ENCODE measurements at regions not wholly inside any gene's neighbourhood (a gene's known extent, or its start where the extent isn't known, plus 50 kb on each side); places are given as distances from the start of the nearest gene placed in this dataset.

DNA sequence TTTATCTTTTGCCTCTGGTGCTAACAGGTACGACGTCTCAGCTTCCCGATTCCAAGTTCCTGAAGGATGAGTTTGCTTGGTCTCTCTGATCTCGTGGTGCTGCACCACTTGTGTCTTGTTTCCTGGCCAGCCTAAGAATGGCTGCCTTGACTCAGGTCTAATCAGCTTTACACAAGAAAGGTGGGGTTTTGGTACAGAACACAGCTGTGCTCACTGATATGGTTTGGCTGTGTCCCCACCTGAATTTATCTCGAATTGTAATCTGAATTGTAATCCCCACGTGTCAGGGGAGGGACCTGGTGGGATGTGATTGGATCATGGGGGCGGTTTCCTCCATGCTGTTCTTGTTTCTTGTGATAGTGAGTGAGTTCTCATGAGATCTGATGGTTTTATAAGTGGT, 305.3 kb upstream of the NOCT start:
- no peak overlapping the region for H4K8ac ChIP-seq (ENCODE audit: low read depth in 2 of 2, low read length in 2 of 2)
- no peak overlapping the region for H3K56ac ChIP-seq (ENCODE audit: extremely low read depth, insufficient read depth, low read length)
- no peaks in the 10 kb centered on the region for H3K9me3 ChIP-seq (ENCODE audit: control insufficient read depth, insufficient read depth, low read length)
- no peak overlapping the region for H3K18ac ChIP-seq (ENCODE audit: low read depth, low read length)
- peak overlapping the region; percentile 40; the same call in 1 of the 2 replicates for H2AK5ac ChIP-seq (ENCODE audit: low read depth, low read length)
- intact Hi-C loops (cut with micrococcal nuclease) = no loop called here
- ATAC-seq (ENCODE audit: low read depth) (no peak), DNase-seq (no peak)
- H3K23ac ChIP-seq (ENCODE audit: low read depth, low read length) = no peak overlapping the region
- H4K5ac ChIP-seq (ENCODE audit: low read depth, low read length) = no peak overlapping the region
- peak overlapping the region; percentile 27; the same call in 1 of the 3 replicates for H2BK15ac ChIP-seq (ENCODE audit: low read depth, low read length)
- no peak overlapping the region for H3K4me2 ChIP-seq (ENCODE audit: low read depth, low read length)
- H4K91ac ChIP-seq (ENCODE audit: insufficient read depth, low read depth, low read length) = peak overlapping the region; percentile 49; the same call in 1 of the 2 replicates
- 0 out of 2 replicates have a peak overlapping the region, but pooled peaks have one; percentile 13 for H3K14ac ChIP-seq (replicated peaks; ENCODE audit: low read depth, low read length)
- no peak overlapping the region for H3K4me3 ChIP-seq (ENCODE audit: insufficient read depth, low read depth, low read length)
- peak overlapping the region; percentile 62 for H2AK9ac ChIP-seq (replicated peaks; ENCODE audit: low read depth, low read length, poor library complexity)
- WGBS, 2 experiments (ENCODE audit: extremely low coverage in 2 of 2, insufficient read length in 1 of 2) = no CpG with 5 or more reads among the region's 7 CpGs
- peaks cover 12% of the 10 kb centered on the region for H3K4me1 ChIP-seq (ENCODE audit: control insufficient read depth, insufficient read depth, low read length)
- ChIA-PET CTCF (no interaction called here), POLR2A (ENCODE audit: unreplicated experiment) (no interaction called here)
- no peak overlapping the region for H2BK5ac ChIP-seq (ENCODE audit: low read depth, low read length, poor library complexity, severe bottlenecking)
- peak overlapping the region; percentile 67 for H2BK20ac ChIP-seq (ENCODE audit: low read depth, low read length)
- dilution Hi-C loops (cut with HindIII; ENCODE audit: low sequenced_read_pairs, unreplicated experiment) = no loop called here
- H3K9me1 ChIP-seq (ENCODE audit: insufficient read depth, low read length) = no peaks in the 10 kb centered on the region
- no TSS peak for BruUV-seq (replicated peaks)
- H3K9ac ChIP-seq (ENCODE audit: low read depth, low read length) = no peak overlapping the region
- H2BK120ac ChIP-seq (ENCODE audit: low read depth, low read length) = peak overlapping the region; percentile 90
- no peak overlapping the region for H3K27ac ChIP-seq (ENCODE audit: insufficient read depth, low read length)
- TF ChIP-seq, protein P1, sequence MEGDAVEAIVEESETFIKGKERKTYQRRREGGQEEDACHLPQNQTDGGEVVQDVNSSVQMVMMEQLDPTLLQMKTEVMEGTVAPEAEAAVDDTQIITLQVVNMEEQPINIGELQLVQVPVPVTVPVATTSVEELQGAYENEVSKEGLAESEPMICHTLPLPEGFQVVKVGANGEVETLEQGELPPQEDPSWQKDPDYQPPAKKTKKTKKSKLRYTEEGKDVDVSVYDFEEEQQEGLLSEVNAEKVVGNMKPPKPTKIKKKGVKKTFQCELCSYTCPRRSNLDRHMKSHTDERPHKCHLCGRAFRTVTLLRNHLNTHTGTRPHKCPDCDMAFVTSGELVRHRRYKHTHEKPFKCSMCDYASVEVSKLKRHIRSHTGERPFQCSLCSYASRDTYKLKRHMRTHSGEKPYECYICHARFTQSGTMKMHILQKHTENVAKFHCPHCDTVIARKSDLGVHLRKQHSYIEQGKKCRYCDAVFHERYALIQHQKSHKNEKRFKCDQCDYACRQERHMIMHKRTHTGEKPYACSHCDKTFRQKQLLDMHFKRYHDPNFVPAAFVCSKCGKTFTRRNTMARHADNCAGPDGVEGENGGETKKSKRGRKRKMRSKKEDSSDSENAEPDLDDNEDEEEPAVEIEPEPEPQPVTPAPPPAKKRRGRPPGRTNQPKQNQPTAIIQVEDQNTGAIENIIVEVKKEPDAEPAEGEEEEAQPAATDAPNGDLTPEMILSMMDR (conservative IDR thresholded peaks at IDR 0.05; ENCODE audit: low read depth, low read length) = no peak
- TF ChIP-seq MAZ (IDR thresholded peaks at IDR 0.05; ENCODE audit: borderline replicate concordance, low read depth, low read length) (no peak), NFE2L2 (IDR thresholded peaks at IDR 0.05; ENCODE audit: low read depth, low read length) (no peak), CEBPB (IDR thresholded peaks at IDR 0.05; ENCODE audit: low read depth, low read length) (no peak), MXI1 (IDR thresholded peaks at IDR 0.05; ENCODE audit: borderline replicate concordance, low read depth, low read length) (no peak), CHD1 (IDR thresholded peaks at IDR 0.05; ENCODE audit: low read depth, low read length) (no peak), RFX5 (IDR thresholded peaks at IDR 0.05; ENCODE audit: low read depth, low read length) (no peak), BHLHE40 (IDR thresholded peaks at IDR 0.05; ENCODE audit: low read depth, low read length) (no peak)
- TF ChIP-seq, protein P2, sequence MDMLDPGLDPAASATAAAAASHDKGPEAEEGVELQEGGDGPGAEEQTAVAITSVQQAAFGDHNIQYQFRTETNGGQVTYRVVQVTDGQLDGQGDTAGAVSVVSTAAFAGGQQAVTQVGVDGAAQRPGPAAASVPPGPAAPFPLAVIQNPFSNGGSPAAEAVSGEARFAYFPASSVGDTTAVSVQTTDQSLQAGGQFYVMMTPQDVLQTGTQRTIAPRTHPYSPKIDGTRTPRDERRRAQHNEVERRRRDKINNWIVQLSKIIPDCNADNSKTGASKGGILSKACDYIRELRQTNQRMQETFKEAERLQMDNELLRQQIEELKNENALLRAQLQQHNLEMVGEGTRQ (IDR thresholded peaks at IDR 0.05; ENCODE audit: low read depth, low read length) = no peak
- H2AFZ ChIP-seq (replicated peaks; ENCODE audit: low read length, poor library complexity) = peak overlapping the region; percentile 24
- in situ Hi-C loops (cut with MboI; ENCODE audit: low sequenced_read_pairs) = no loop called here
- no peaks in the 10 kb centered on the region for H3K79me1 ChIP-seq (ENCODE audit: low read depth in 1 of 2, low read length in 2 of 2)
- no peaks in the 10 kb centered on the region for H4K20me1 ChIP-seq (ENCODE audit: insufficient read depth, low read length)
- H3K4ac ChIP-seq (ENCODE audit: low read depth, low read length) = peak overlapping the region; percentile 93; the same call in 1 of the 2 replicates
- H3K36me3 ChIP-seq (ENCODE audit: control insufficient read depth, insufficient read depth, low read length) = no peaks in the 10 kb centered on the region
- no peaks in the 10 kb centered on the region for H3K27me3 ChIP-seq (ENCODE audit: control insufficient read depth, insufficient read depth, low read length)
